Suprapubic skin (tissue), 3 donors: ENCODE measurements at regions not wholly inside any gene's neighbourhood (a gene's known extent, or its start where the extent isn't known, plus 50 kb on each side); places are given as distances from the start of the nearest gene placed in this dataset.

Experiments used
- POLR2AphosphoS5 ChIP-seq, 3 donors: sonication (generic); formaldehyde crosslinking; IDR thresholded peaks; one replicate each; pipeline ENCODE4 v1.6.1; 2017; ENCODE audit warnings: antibody characterized with exemption in 3 of 3
- TF ChIP-seq, protein P1 (sequence below), 2 donors: fragments of 200-600 bp in 1 of 2; fragments of 450-650 bp in 1 of 2; sonication (generic) in 1 of 2; IDR thresholded peaks; one replicate each; pipeline ENCODE4 v1.5.1; 2016 to 2019; ENCODE audit warnings: antibody characterized with exemption in 2 of 2, mild to moderate bottlenecking in 1 of 2, moderate library complexity in 1 of 2

DNA sequence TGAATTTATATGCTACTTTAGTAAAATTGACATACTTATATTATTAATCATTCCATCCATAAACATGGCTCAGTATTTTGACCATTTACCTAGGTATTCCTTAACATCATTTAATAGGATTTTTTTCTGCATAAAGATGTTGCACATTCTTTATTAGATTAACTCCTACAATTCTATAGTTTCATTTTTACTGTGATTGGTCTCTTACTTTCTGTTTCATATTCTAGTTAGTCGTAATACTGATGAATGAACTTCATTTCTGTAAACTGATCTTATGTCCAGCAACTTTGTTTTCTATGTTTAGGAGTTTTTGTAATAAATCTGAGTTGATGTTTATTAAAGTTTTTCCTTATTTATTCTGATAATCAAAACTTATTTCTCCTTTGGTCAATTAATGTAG lies 278.2 kb upstream of the CXXC4 start:
- TF ChIP-seq, protein P1, sequence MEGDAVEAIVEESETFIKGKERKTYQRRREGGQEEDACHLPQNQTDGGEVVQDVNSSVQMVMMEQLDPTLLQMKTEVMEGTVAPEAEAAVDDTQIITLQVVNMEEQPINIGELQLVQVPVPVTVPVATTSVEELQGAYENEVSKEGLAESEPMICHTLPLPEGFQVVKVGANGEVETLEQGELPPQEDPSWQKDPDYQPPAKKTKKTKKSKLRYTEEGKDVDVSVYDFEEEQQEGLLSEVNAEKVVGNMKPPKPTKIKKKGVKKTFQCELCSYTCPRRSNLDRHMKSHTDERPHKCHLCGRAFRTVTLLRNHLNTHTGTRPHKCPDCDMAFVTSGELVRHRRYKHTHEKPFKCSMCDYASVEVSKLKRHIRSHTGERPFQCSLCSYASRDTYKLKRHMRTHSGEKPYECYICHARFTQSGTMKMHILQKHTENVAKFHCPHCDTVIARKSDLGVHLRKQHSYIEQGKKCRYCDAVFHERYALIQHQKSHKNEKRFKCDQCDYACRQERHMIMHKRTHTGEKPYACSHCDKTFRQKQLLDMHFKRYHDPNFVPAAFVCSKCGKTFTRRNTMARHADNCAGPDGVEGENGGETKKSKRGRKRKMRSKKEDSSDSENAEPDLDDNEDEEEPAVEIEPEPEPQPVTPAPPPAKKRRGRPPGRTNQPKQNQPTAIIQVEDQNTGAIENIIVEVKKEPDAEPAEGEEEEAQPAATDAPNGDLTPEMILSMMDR (IDR thresholded peaks at IDR 0.05), result no peak
- TF ChIP-seq POLR2AphosphoS5 (IDR thresholded peaks at IDR 0.05), result no peak
